ENCODE measurements at regions not wholly inside any gene's neighbourhood (a gene's known extent, or its start where the extent isn't known, plus 50 kb on each side); places are given as distances from the start of the nearest gene placed in this dataset.

- H3K9me2 ChIP-seq (ENCODE audit: insufficient read depth): no peaks in the 10 kb centered on the region
- H3K79me2 ChIP-seq (ENCODE audit: insufficient read depth): no peaks in the 10 kb centered on the region
- no peaks in the 10 kb centered on the region for H3F3A ChIP-seq (ENCODE audit: insufficient read depth)
- no peak overlapping the region for H3K4me2 ChIP-seq (ENCODE audit: unreplicated experiment)
- no peaks in the 10 kb centered on the region for H4K20me1 ChIP-seq (ENCODE audit: insufficient read depth)
- no peak for DNase-seq
- peaks cover 28% of the 10 kb centered on the region for H3K4me1 ChIP-seq (ENCODE audit: insufficient read depth)
- H3K9me3 ChIP-seq (ENCODE audit: low read depth): no peaks in the 10 kb centered on the region
- no peak overlapping the region for H2AFZ ChIP-seq
- no peak overlapping the region for H3K9ac ChIP-seq
- H3K4me3 ChIP-seq: no peak overlapping the region
- no peak overlapping the region for H3K27ac ChIP-seq
- no peaks in the 10 kb centered on the region for H3K27me3 ChIP-seq (replicated peaks; ENCODE audit: insufficient read depth)
- no peaks in the 10 kb centered on the region for H3K36me3 ChIP-seq (ENCODE audit: low read depth)
- in situ Hi-C loops (cut with MboI): no loop called here
- no peak for TF ChIP-seq EZH2phosphoT487 (IDR thresholded peaks at IDR 0.05; ENCODE audit: insufficient read depth, low read depth)
- no peak for TF ChIP-seq EZH2 (IDR thresholded peaks at IDR 0.05; ENCODE audit: insufficient read depth, poor library complexity, severe bottlenecking)
- WGBS, 2 experiments (ENCODE audit: low coverage in 1 of 2, low lambda C conversion rate in 2 of 2, missing lambda C conversion rate in 2 of 2): 90 to 92% methylated on average over 6 of the region's 6 CpGs
Observed at GRCh38 chr2:207225773-207226172, 60.0 kb upstream of the KLF7 start.

GRCh38 chr2:207226243-207226642 lies 60.5 kb upstream of the KLF7 start:
- no peak overlapping the region for H3K27ac ChIP-seq

GRCh38 chr2:207226671-207227061 lies 60.9 kb upstream of the KLF7 start:
- H3K4me1 ChIP-seq (ENCODE audit: insufficient read depth): peaks cover 34% of the 10 kb centered on the region
- H3K4me3 ChIP-seq: no peak overlapping the region
- no peaks in the 10 kb centered on the region for H3F3A ChIP-seq (ENCODE audit: insufficient read depth)
- 27 to 40% methylated on average over 4 of the region's 4 CpGs for WGBS, 2 experiments (ENCODE audit: low coverage in 1 of 2, low lambda C conversion rate in 2 of 2, missing lambda C conversion rate in 2 of 2)
- no peak for DNase-seq
- TF ChIP-seq EZH2phosphoT487 (IDR thresholded peaks at IDR 0.05; ENCODE audit: insufficient read depth, low read depth): no peak
- TF ChIP-seq EZH2 (IDR thresholded peaks at IDR 0.05; ENCODE audit: insufficient read depth, poor library complexity, severe bottlenecking): no peak
- no peaks in the 10 kb centered on the region for H3K36me3 ChIP-seq (ENCODE audit: low read depth)
- peak overlapping the region; percentile 29 for H3K4me2 ChIP-seq (ENCODE audit: unreplicated experiment)
- no peaks in the 10 kb centered on the region for H3K27me3 ChIP-seq (replicated peaks; ENCODE audit: insufficient read depth)
- in situ Hi-C loops (cut with MboI): no loop called here
- no peak overlapping the region for H3K27ac ChIP-seq
- no peaks in the 10 kb centered on the region for H3K9me3 ChIP-seq (ENCODE audit: low read depth)
- H3K79me2 ChIP-seq (ENCODE audit: insufficient read depth): no peaks in the 10 kb centered on the region
- H2AFZ ChIP-seq: 0 out of 2 replicates have a peak overlapping the region, but pooled peaks have one; percentile 8
- H3K9me2 ChIP-seq (ENCODE audit: insufficient read depth): no peaks in the 10 kb centered on the region
- H4K20me1 ChIP-seq (ENCODE audit: insufficient read depth): no peaks in the 10 kb centered on the region
- no peak overlapping the region for H3K9ac ChIP-seq

More at GRCh38 chr2:207226243-207226642, 60.5 kb upstream of the KLF7 start:
- H3F3A ChIP-seq (ENCODE audit: insufficient read depth): no peaks in the 10 kb centered on the region
- H4K20me1 ChIP-seq (ENCODE audit: insufficient read depth): no peaks in the 10 kb centered on the region
- no peaks in the 10 kb centered on the region for H3K27me3 ChIP-seq (replicated peaks; ENCODE audit: insufficient read depth)
- no peaks in the 10 kb centered on the region for H3K9me3 ChIP-seq (ENCODE audit: low read depth)
- H2AFZ ChIP-seq: no peak overlapping the region
- H3K9ac ChIP-seq: no peak overlapping the region
- H3K4me1 ChIP-seq (ENCODE audit: insufficient read depth): peaks cover 30% of the 10 kb centered on the region
- H3K79me2 ChIP-seq (ENCODE audit: insufficient read depth): no peaks in the 10 kb centered on the region
- TF ChIP-seq EZH2phosphoT487 (IDR thresholded peaks at IDR 0.05; ENCODE audit: insufficient read depth, low read depth) (no peak), EZH2 (IDR thresholded peaks at IDR 0.05; ENCODE audit: insufficient read depth, poor library complexity, severe bottlenecking) (no peak)
- in situ Hi-C loops (cut with MboI): no loop called here
- no peak overlapping the region for H3K4me3 ChIP-seq
- DNase-seq: peak; percentile 28
- H3K36me3 ChIP-seq (ENCODE audit: low read depth): no peaks in the 10 kb centered on the region
- H3K4me2 ChIP-seq (ENCODE audit: unreplicated experiment): peak overlapping the region; percentile 29
- H3K9me2 ChIP-seq (ENCODE audit: insufficient read depth): no peaks in the 10 kb centered on the region

DNA sequence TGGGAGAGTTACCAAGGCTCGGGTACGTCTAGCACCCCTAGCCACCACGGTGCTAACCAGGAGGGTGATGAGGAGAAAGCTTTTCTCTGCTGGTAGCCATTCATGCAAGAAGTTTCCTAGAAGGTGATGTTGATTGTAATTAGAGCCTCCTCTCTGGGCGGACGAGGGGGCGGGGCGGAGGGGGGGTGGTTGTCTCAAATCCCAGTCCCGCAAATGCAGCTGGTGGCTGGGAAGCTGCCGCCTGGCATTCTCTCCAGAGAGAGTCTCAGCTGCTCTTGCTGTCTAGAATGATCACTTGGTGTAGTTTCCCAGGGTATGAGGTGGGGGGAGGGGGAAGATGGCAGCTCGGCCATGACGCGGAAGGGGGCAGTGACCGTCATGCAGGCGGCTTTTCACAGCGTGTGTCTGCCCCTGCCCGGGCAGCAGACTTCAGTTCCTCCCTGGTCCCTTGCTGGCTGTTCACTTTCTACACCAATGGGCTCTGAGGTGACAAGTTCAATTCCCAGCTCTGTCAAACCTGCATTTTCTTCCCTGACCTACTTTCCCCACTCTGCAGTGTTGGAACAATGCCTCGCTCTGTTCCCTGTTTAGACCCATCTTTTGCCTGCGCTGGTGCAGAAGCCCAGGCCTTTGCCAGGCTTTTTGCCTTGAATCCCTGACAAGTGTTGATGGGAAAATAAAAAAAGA lies 61.5 kb upstream of the KLF7 start:
- Histone ChIP-seq H3K4me2 (ENCODE audit: unreplicated experiment) (peak overlapping the region; percentile 29), H4K20me1 (ENCODE audit: insufficient read depth) (no peaks in the 10 kb centered on the region), H3K27ac (no peak overlapping the region), H3K27me3 (replicated peaks; ENCODE audit: insufficient read depth) (no peaks in the 10 kb centered on the region), H3F3A (ENCODE audit: insufficient read depth) (no peaks in the 10 kb centered on the region), H3K9ac (no peak overlapping the region), H3K4me3 (no peak overlapping the region), H3K79me2 (ENCODE audit: insufficient read depth) (no peaks in the 10 kb centered on the region), H3K9me3 (ENCODE audit: low read depth) (no peaks in the 10 kb centered on the region), H3K36me3 (ENCODE audit: low read depth) (no peaks in the 10 kb centered on the region), H3K4me1 (ENCODE audit: insufficient read depth) (peaks cover 39% of the 10 kb centered on the region), H3K9me2 (ENCODE audit: insufficient read depth) (no peaks in the 10 kb centered on the region), H2AFZ (0 out of 2 replicates have a peak overlapping the region, but pooled peaks have one; percentile 8)
- 29 to 35% methylated on average over 11 to 18 of the region's 18 CpGs for WGBS, 2 experiments (ENCODE audit: low coverage in 1 of 2, low lambda C conversion rate in 2 of 2, missing lambda C conversion rate in 2 of 2)
- peak; percentile 42 for DNase-seq
- no peak for TF ChIP-seq EZH2 (IDR thresholded peaks at IDR 0.05; ENCODE audit: insufficient read depth, poor library complexity, severe bottlenecking)
- TF ChIP-seq EZH2phosphoT487 (IDR thresholded peaks at IDR 0.05; ENCODE audit: insufficient read depth, low read depth): no peak
- in situ Hi-C loops (cut with MboI): no loop called here
